Mesendoderm (in vitro differentiated cells): ENCODE measurements at regions not wholly inside any gene's neighbourhood (a gene's known extent, or its start where the extent isn't known, plus 50 kb on each side); places are given as distances from the start of the nearest gene placed in this dataset.

ENCODE experiments used
- DNase-seq: peaks from one replicate; pipeline ENCODE4 v3.0.0; 2013
- H2AK5ac ChIP-seq: 2 replicates; pipeline ENCODE4 v1.6.1; 2013; ENCODE audit warnings: low read length, inconsistent platforms
- H2BK120ac ChIP-seq: 2 replicates; pipeline ENCODE4 v1.6.1; 2013; ENCODE audit warnings: low read depth, mild to moderate bottlenecking, low read length, moderate library complexity, mixed read lengths
- H2BK15ac ChIP-seq: replicated peaks from 2 replicates; pipeline ENCODE4 v1.6.1; 2013; ENCODE audit warnings: low read depth, mild to moderate bottlenecking, moderate library complexity
- H2BK5ac ChIP-seq: 2 replicates; pipeline ENCODE4 v1.6.1; 2013; ENCODE audit warnings: low read length, inconsistent platforms
- H3K18ac ChIP-seq: 2 replicates; pipeline ENCODE4 v1.6.1; 2013; ENCODE audit warnings: mild to moderate bottlenecking, low read length, mixed read lengths
- H3K23ac ChIP-seq: one replicate; pipeline ENCODE4 v1.6.1; 2013; ENCODE audit warnings: low read length
- H3K27ac ChIP-seq: 2 replicates; pipeline ENCODE4 v1.5.1; 2013; ENCODE audit warnings: low read depth, mild to moderate bottlenecking, inconsistent platforms, low read length, moderate library complexity
- H3K27me3 ChIP-seq: 2 replicates; pipeline ENCODE4 v1.6.1; 2013; ENCODE audit warnings: low read length, control low read depth, mild to moderate bottlenecking, inconsistent platforms; ENCODE audit not compliant: insufficient read depth, poor library complexity
- H3K36me3 ChIP-seq: 2 replicates; pipeline ENCODE4 v1.6.1; 2013; ENCODE audit warnings: low read length, inconsistent platforms; ENCODE audit not compliant: control insufficient read depth, insufficient read depth
- H3K4ac ChIP-seq: one replicate; pipeline ENCODE4 v1.6.1; 2013; ENCODE audit warnings: low read depth, mild to moderate bottlenecking, low read length, moderate library complexity
- H3K4me1 ChIP-seq: 2 replicates; pipeline ENCODE4 v1.6.1; 2013; ENCODE audit warnings: low read depth, low read length, inconsistent platforms; ENCODE audit not compliant: control insufficient read depth
- H3K4me2 ChIP-seq: 2 replicates; pipeline ENCODE4 v1.6.1; 2013; ENCODE audit warnings: low read length
- H3K4me3 ChIP-seq: 2 replicates; pipeline ENCODE4 v1.5.1; 2013; ENCODE audit warnings: mild to moderate bottlenecking, low read length
- H3K56ac ChIP-seq: one replicate; pipeline ENCODE4 v1.6.1; 2013; ENCODE audit warnings: low read length
- H3K79me1 ChIP-seq: 2 replicates; pipeline ENCODE4 v1.6.1; 2013; ENCODE audit warnings: low read length, inconsistent platforms
- H3K79me2 ChIP-seq: 2 replicates; pipeline ENCODE4 v1.6.1; 2013; ENCODE audit warnings: mild to moderate bottlenecking, low read length; ENCODE audit not compliant: control insufficient read depth, insufficient read depth
- H3K9ac ChIP-seq: 2 replicates; pipeline ENCODE4 v1.6.1; 2013; ENCODE audit warnings: low read length, inconsistent platforms
- H4K5ac ChIP-seq: one replicate; pipeline ENCODE4 v1.6.1; 2013; ENCODE audit warnings: low read length
- H4K8ac ChIP-seq: one replicate; pipeline ENCODE4 v1.6.1; 2013; ENCODE audit warnings: low read depth, mild to moderate bottlenecking, control low read depth, low read length, moderate library complexity
- WGBS: extraction: QIAGEN DNeasy Blood & Tissue Kit; methylation state at CpG from one replicate; pipeline ENCODE4 v1.1.7; 2013; ENCODE audit warnings: low lambda C conversion rate, missing lambda C conversion rate; ENCODE audit not compliant: insufficient coverage; ENCODE audit errors: extremely low coverage; 5-methylcytosine and 5-hydroxymethylcytosine counted together

DNA sequence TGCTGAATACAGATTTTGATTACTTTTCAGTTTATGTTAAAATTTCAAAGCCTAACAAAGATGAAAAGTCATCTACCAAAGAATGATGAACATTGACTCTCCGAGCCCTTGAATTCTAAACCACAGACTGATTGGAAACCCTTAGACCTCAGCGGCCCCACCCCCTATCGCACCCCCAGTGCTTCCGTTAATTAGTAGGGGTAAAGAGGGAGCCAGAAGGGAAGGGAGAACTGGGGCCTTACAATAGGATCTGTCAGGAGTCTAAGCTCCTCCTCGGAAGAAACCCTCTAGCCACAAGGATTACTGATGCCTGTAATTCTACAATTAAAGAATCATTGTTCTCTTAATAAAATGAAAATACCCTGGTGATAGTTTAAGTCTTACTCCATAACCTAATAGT is 79.7 kb upstream of the JARID2 start:
- H2AK5ac ChIP-seq: no peak overlapping the region
- DNase-seq: no peak
- H3K23ac ChIP-seq: no peak overlapping the region
- no peak overlapping the region for H3K4ac ChIP-seq
- no peaks in the 10 kb centered on the region for H3K79me2 ChIP-seq
- no peak overlapping the region for H4K5ac ChIP-seq
- H3K4me3 ChIP-seq: no peak overlapping the region
- H3K9ac ChIP-seq: no peak overlapping the region
- no peak overlapping the region for H3K18ac ChIP-seq
- no peaks in the 10 kb centered on the region for H3K4me1 ChIP-seq
- no peak overlapping the region for H3K27ac ChIP-seq
- H4K8ac ChIP-seq: no peak overlapping the region
- no peak overlapping the region for H2BK5ac ChIP-seq
- no peaks in the 10 kb centered on the region for H3K36me3 ChIP-seq
- no peaks in the 10 kb centered on the region for H3K79me1 ChIP-seq
- WGBS: no CpG with 5 or more reads among the region's 5 CpGs
- H3K27me3 ChIP-seq: no peaks in the 10 kb centered on the region
- no peak overlapping the region for H2BK120ac ChIP-seq
- no peak overlapping the region for H3K56ac ChIP-seq
- H3K4me2 ChIP-seq: no peak overlapping the region
- H2BK15ac ChIP-seq: no peak overlapping the region

DNA sequence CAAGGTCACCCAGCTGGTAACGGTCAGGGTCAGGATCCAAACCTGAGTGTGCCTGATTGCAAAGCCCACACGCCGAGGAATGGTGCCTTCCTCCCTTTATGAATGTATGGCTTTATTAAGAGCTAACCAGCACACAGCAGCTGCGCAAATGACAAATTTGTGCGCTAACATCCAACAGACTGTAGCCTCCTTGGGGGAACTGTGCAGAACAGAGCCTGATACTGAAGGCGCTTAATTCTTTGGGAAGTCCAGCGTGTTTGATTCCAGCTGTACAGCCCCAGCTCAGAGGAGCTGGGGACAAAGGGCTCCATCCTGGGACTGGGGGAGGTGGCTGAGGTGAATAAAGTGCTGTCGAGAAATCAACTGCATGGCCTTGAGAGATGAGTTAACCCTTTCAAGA is 75.7 kb upstream of the JARID2 start:
- H3K79me1 ChIP-seq: no peaks in the 10 kb centered on the region
- H2BK15ac ChIP-seq: no peak overlapping the region
- no peak overlapping the region for H2AK5ac ChIP-seq
- H3K4me3 ChIP-seq: no peak overlapping the region
- no peak overlapping the region for H3K56ac ChIP-seq
- no peak overlapping the region for H4K5ac ChIP-seq
- no peak overlapping the region for H3K4ac ChIP-seq
- no peaks in the 10 kb centered on the region for H3K79me2 ChIP-seq
- no peaks in the 10 kb centered on the region for H3K27me3 ChIP-seq
- no peak overlapping the region for H2BK120ac ChIP-seq
- H3K4me1 ChIP-seq: no peaks in the 10 kb centered on the region
- DNase-seq: no peak
- H3K23ac ChIP-seq: no peak overlapping the region
- no peak overlapping the region for H3K4me2 ChIP-seq
- no peak overlapping the region for H4K8ac ChIP-seq
- H2BK5ac ChIP-seq: no peak overlapping the region
- H3K27ac ChIP-seq: no peak overlapping the region
- no peak overlapping the region for H3K18ac ChIP-seq
- no CpG with 5 or more reads among the region's 8 CpGs for whole genome bisulfite sequencing
- H3K9ac ChIP-seq: no peak overlapping the region
- no peaks in the 10 kb centered on the region for H3K36me3 ChIP-seq

DNA sequence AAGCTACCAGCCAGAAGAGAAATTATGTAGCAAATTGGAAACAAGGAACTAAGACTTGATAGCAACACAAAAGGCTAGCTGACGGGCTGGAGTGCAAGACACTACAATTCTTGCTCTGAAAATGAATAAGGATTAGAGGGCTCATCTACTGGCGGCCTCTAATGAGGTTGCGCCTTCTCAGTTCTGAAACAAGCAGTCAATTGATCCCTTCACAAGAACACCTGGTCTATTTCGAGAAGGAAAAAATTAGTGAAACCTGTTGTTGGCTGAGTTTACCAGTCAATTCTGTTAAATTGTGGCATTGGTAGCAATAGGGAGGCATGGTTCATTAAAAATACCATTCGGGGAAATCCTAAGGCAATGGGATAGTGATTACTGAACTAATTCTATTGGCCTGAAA is 74.8 kb upstream of the JARID2 start:
- Histone ChIP-seq H4K8ac (no peak overlapping the region), H2BK5ac (no peak overlapping the region), H3K9ac (no peak overlapping the region), H3K18ac (no peak overlapping the region), H2AK5ac (no peak overlapping the region), H4K5ac (no peak overlapping the region), H3K27me3 (no peaks in the 10 kb centered on the region), H3K79me2 (no peaks in the 10 kb centered on the region), H2BK15ac (no peak overlapping the region), H3K4ac (no peak overlapping the region), H3K23ac (no peak overlapping the region), H3K4me2 (no peak overlapping the region), H3K4me1 (no peaks in the 10 kb centered on the region), H3K27ac (no peak overlapping the region), H2BK120ac (no peak overlapping the region), H3K36me3 (no peaks in the 10 kb centered on the region), H3K56ac (no peak overlapping the region), H3K4me3 (no peak overlapping the region), H3K79me1 (no peaks in the 10 kb centered on the region)
- DNase-seq: no peak
- no CpG with 5 or more reads among the region's 5 CpGs for WGBS

DNA sequence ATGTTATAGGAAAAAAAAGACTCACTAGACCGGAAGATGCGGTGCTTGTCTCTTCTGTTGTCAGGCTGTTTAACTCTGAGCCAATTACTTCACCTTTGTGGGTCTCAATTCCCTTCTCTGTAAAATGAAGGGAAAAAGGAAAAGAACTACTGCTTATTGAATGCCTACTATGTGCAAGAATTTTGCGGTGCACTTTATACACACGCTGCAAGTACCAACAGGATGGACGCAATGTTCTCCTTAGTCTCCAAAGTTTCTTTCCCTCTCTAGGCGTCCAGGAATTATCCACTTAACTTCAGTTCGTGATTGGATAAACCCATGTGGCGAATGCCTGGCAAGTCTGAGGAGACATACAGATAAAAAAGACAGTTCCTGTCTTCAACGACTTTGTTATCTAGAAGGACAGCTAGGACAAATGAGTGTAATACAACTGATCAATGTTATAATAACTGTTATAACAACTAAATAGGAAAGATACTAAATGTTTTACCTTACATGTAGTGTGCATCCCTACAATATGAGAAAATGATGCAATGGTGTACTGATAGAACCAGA is 69.0 kb upstream of the JARID2 start:
- Histone ChIP-seq H3K27me3 (no peaks in the 10 kb centered on the region), H2BK120ac (no peak overlapping the region), H3K36me3 (no peaks in the 10 kb centered on the region), H3K23ac (no peak overlapping the region), H3K4me1 (no peaks in the 10 kb centered on the region), H3K4me3 (no peak overlapping the region), H3K9ac (no peak overlapping the region), H4K8ac (no peak overlapping the region), H3K79me1 (no peaks in the 10 kb centered on the region), H2BK5ac (no peak overlapping the region), H3K4ac (no peak overlapping the region), H3K18ac (no peak overlapping the region), H3K4me2 (no peak overlapping the region), H2AK5ac (no peak overlapping the region), H3K79me2 (no peaks in the 10 kb centered on the region), H2BK15ac (no peak overlapping the region), H4K5ac (no peak overlapping the region), H3K56ac (no peak overlapping the region), H3K27ac (no peak overlapping the region)
- no CpG with 5 or more reads among the region's 9 CpGs for WGBS
- no peak for DNase-seq

DNA sequence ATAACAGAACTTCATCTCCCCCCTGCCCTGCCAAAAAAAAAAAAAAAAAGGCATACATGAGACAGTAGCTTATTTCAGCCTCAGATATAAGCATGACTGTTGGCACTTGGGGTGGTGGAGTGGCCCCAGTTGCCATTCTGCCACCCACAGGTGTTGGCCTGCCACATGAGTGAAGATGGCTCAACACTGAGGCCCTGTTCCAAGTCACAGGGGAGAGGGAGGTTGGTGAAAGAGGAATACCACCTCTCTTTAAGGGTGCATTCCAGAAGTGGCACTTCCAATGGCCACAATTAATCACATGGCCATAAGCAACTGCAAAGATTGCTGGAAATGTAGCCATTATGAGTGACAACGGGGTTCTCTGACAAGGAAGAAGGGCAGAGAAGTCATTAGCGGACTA is 61.9 kb upstream of the JARID2 start:
- no peaks in the 10 kb centered on the region for H3K4me1 ChIP-seq
- no peak overlapping the region for H4K5ac ChIP-seq
- no peak overlapping the region for H2AK5ac ChIP-seq
- H3K56ac ChIP-seq: no peak overlapping the region
- no peak overlapping the region for H3K4me3 ChIP-seq
- H3K27me3 ChIP-seq: no peaks in the 10 kb centered on the region
- H3K79me1 ChIP-seq: no peaks in the 10 kb centered on the region
- H4K8ac ChIP-seq: no peak overlapping the region
- no peaks in the 10 kb centered on the region for H3K79me2 ChIP-seq
- no peak for DNase-seq
- WGBS: no CpG with 5 or more reads among the region's 2 CpGs
- H2BK120ac ChIP-seq: no peak overlapping the region
- no peak overlapping the region for H3K27ac ChIP-seq
- H3K4ac ChIP-seq: no peak overlapping the region
- H2BK15ac ChIP-seq: no peak overlapping the region
- no peak overlapping the region for H3K4me2 ChIP-seq
- no peak overlapping the region for H3K23ac ChIP-seq
- no peak overlapping the region for H3K18ac ChIP-seq
- H3K9ac ChIP-seq: no peak overlapping the region
- H3K36me3 ChIP-seq: no peaks in the 10 kb centered on the region
- H2BK5ac ChIP-seq: no peak overlapping the region

DNA sequence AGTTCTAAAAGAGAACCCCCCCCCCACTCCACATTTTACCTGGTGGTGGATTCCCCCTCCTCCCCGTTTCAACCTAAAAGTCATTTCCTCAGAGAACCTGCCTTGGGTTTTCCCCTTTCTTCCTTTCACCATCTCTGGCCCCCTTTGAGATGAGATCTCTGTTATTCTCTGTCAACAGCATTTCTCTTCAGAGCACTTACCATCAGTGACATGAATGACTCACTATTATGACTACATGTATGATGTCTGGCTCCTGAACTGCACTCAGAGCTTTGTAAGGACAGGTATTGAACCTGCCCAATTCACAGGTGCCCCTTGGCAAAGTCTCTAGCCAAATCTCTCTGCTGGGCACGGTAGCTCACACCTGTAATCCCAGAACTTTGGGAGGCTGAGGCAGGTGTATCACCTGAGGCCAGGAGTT is 61.4 kb upstream of the JARID2 start:
- Histone ChIP-seq H3K9ac (no peak overlapping the region), H3K56ac (no peak overlapping the region), H3K18ac (no peak overlapping the region), H3K4me1 (no peaks in the 10 kb centered on the region), H3K23ac (no peak overlapping the region), H3K79me2 (no peaks in the 10 kb centered on the region), H3K27ac (no peak overlapping the region), H3K4ac (no peak overlapping the region), H4K8ac (no peak overlapping the region), H2BK15ac (no peak overlapping the region), H3K4me2 (no peak overlapping the region), H2AK5ac (no peak overlapping the region), H3K4me3 (no peak overlapping the region), H3K27me3 (no peaks in the 10 kb centered on the region), H3K79me1 (no peaks in the 10 kb centered on the region), H4K5ac (no peak overlapping the region), H2BK120ac (no peak overlapping the region), H3K36me3 (no peaks in the 10 kb centered on the region), H2BK5ac (no peak overlapping the region)
- DNase-seq: no peak
- WGBS: no CpG with 5 or more reads among the region's 2 CpGs
